ENCODE measurements at regions not wholly inside any gene's neighbourhood (a gene's known extent, or its start where the extent isn't known, plus 50 kb on each side); places are given as distances from the start of the nearest gene placed in this dataset.
"Not testable (repeated sequence)": the region's sequence is repeated elsewhere in the genome, so short reads cannot be mapped to it uniquely, and the experiment has no call there.

DNA sequence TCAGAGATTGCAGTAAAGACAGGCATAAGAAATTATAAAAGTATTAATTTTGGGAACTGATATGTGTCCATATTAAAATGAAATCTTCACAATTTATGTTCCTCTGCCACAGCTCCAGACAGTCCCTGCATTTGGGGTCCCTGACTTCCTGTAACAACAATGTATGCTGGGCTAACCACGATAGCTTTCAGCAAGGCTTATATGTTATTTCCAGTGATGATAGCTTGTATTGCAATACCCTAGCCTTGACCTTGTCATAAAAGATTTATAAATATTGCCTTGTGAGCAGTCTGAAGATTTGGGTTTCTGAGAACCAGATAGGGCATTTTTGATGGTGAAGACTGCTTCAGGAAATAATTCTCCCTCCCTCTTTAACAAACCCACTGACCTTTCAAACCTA lies 129.5 kb downstream of the PCDH10 start:
- no peak for DNase-seq
- Histone ChIP-seq H3K36me3 (ENCODE audit: control insufficient read depth, insufficient read depth, low read length) (no peaks in the 10 kb centered on the region), H3K9me3 (ENCODE audit: control insufficient read depth, low read depth, low read length) (no peaks in the 10 kb centered on the region), H3K4me1 (ENCODE audit: control insufficient read depth, insufficient read depth, low read length) (no peaks in the 10 kb centered on the region), H3K27ac (ENCODE audit: low read length) (no peak overlapping the region), H3K27me3 (ENCODE audit: control insufficient read depth, insufficient read depth, low read length) (no peaks in the 10 kb centered on the region), H3K4me3 (ENCODE audit: low read length) (no peak overlapping the region)
- no CpG with 5 or more reads among the region's 1 CpG for WGBS (ENCODE audit: insufficient coverage, low lambda C conversion rate)

DNA sequence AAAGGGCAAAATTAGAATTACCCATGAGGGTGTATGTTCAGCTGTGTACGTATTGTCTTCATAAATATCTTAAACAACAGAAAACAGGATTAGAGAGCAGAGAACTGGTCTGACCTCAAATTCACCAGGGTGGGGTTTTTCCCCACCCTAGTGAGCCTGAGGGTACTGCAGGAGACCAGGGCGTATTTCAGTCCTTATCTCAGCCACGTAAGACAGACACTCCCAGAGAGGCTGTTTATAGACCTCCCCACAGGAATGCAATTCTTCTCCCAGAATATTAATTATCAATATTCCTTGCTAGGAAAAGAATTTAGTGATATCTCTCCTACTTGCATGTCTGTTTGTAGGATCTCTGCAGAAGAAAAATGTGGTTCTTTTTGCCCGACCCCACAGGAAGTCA lies 128.8 kb downstream of the PCDH10 start:
- not testable (repeated sequence) for DNase-seq; H3K9me3 ChIP-seq (ENCODE audit: control insufficient read depth, low read depth, low read length)
- 100% methylated on average over 1 of the region's 4 CpGs for WGBS (ENCODE audit: insufficient coverage, low lambda C conversion rate)

DNA sequence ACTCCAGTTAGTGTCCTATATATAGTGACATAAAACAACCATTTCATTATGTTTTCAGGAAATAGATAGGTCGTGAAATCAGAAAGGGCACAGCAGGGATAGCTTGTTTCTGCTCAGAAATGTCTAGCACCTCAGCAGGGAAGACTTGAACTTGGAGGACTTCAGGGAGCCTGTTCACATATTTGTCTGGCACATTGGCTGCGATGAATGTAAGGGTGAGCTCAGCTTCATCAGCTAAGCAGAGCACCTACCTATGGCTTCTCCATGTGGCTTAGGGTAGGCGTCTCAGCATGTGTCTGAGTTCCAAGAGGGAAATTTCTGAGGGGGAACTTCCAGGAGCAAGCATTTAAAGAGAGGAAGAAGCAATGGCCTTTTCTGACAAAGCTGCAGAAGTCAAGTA lies 126.2 kb downstream of the PCDH10 start:
- Histone ChIP-seq H3K4me3 (ENCODE audit: low read length) (no peak overlapping the region), H3K4me1 (ENCODE audit: control insufficient read depth, insufficient read depth, low read length) (no peaks in the 10 kb centered on the region), H3K36me3 (ENCODE audit: control insufficient read depth, insufficient read depth, low read length) (no peaks in the 10 kb centered on the region), H3K27ac (ENCODE audit: low read length) (no peak overlapping the region), H3K27me3 (ENCODE audit: control insufficient read depth, insufficient read depth, low read length) (no peaks in the 10 kb centered on the region), H3K9me3 (ENCODE audit: control insufficient read depth, low read depth, low read length) (no peaks in the 10 kb centered on the region)
- no peak for DNase-seq
- WGBS (ENCODE audit: insufficient coverage, low lambda C conversion rate) = no CpG with 5 or more reads among the region's 3 CpGs

More for the DNA sequence above, 128.8 kb downstream of the PCDH10 start:
- H3K4me3 ChIP-seq (ENCODE audit: low read length); H3K27ac ChIP-seq (ENCODE audit: low read length); H3K4me1 ChIP-seq (ENCODE audit: control insufficient read depth, insufficient read depth, low read length); H3K27me3 ChIP-seq (ENCODE audit: control insufficient read depth, insufficient read depth, low read length); H3K36me3 ChIP-seq (ENCODE audit: control insufficient read depth, insufficient read depth, low read length): not testable (repeated sequence)

DNA sequence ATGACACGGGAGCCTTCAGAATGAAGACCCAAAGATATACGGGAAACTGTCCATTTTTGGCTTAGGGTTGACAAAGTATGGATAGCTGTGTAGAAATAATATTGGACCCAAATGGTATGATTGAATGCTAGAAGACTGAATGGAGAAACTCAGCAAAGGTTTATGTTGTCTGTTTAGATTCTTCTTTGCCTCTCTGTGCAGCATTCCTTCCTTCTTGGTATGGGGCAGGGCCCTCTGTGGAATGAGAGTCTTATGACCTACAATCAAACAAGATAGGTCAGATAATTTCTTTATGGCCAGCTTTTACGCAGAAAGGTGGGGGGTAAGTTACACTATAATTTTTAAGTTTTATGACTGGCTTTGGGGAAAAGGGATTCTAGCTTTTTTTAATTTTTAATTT lies 124.3 kb downstream of the PCDH10 start:
- 70% methylated on average over 2 of the region's 3 CpGs for WGBS (ENCODE audit: insufficient coverage, low lambda C conversion rate)
- Histone ChIP-seq H3K27ac (ENCODE audit: low read length) (no peak overlapping the region), H3K27me3 (ENCODE audit: control insufficient read depth, insufficient read depth, low read length) (no peaks in the 10 kb centered on the region)

DNA sequence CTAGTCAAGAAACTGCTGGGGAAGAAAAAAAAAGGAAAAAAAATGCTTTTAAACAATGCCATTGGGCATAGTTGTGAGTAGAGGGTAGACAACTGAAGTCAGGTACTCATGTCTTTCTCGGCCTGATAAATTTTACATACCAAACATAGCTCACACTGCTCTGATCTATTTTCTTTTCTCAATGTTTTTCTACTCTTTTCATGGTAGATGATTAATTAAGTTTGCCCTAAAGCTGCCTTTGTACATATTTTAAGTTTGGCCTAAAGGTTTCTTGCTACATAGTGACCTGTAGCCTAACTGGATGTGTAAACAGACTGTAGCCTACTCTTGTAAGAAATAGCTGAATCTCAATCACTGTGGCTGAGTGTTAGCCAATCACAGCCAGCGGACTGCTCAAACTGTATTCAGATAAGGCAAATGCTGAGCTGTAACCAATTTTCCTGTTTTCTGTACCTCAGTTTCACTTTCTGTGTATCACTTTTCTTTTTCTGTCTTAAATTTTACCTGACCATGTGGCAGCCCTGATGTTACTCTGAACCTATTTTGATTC lies 121.0 kb downstream of the PCDH10 start:
- no peak overlapping the region for H3K4me3 ChIP-seq (ENCODE audit: low read length)
- H3K27ac ChIP-seq (ENCODE audit: low read length) = no peak overlapping the region
- no peaks in the 10 kb centered on the region for H3K27me3 ChIP-seq (ENCODE audit: control insufficient read depth, insufficient read depth, low read length)
- H3K4me1 ChIP-seq (ENCODE audit: control insufficient read depth, insufficient read depth, low read length) = no peaks in the 10 kb centered on the region
- H3K36me3 ChIP-seq (ENCODE audit: control insufficient read depth, insufficient read depth, low read length) = no peaks in the 10 kb centered on the region
- WGBS (ENCODE audit: insufficient coverage, low lambda C conversion rate) = 63% methylated on average over 1 of the region's 2 CpGs
- no peak for DNase-seq
- no peaks in the 10 kb centered on the region for H3K9me3 ChIP-seq (ENCODE audit: control insufficient read depth, low read depth, low read length)

More for the DNA sequence above, 124.3 kb downstream of the PCDH10 start:
- Histone ChIP-seq H3K9me3 (ENCODE audit: control insufficient read depth, low read depth, low read length) (no peaks in the 10 kb centered on the region), H3K4me3 (ENCODE audit: low read length) (no peak overlapping the region), H3K4me1 (ENCODE audit: control insufficient read depth, insufficient read depth, low read length) (no peaks in the 10 kb centered on the region), H3K36me3 (ENCODE audit: control insufficient read depth, insufficient read depth, low read length) (no peaks in the 10 kb centered on the region)
- no peak for DNase-seq

DNA sequence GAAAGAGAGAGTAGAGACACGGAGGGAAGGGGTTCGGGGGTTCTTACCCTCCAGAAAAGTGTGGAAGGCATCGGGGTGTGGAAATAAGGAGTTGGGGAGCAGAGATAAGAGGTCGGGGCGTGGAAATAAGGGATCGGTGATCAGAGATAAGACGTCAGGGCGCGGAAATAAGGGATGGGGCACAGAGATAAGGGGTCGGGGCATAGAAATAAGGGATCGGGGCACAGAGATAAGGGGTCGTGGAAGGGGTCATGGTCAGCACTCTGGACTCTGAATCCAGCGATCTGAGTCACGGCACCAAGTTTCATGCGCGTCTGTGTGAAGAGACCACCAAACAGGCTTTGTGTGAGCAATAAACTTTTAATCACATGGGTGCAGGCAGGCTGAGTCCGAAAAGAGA lies 119.1 kb downstream of the PCDH10 start:
- Histone ChIP-seq H3K27me3 (ENCODE audit: control insufficient read depth, insufficient read depth, low read length) (no peaks in the 10 kb centered on the region), H3K27ac (ENCODE audit: low read length) (no peak overlapping the region), H3K9me3 (ENCODE audit: control insufficient read depth, low read depth, low read length) (no peaks in the 10 kb centered on the region), H3K36me3 (ENCODE audit: control insufficient read depth, insufficient read depth, low read length) (no peaks in the 10 kb centered on the region), H3K4me1 (ENCODE audit: control insufficient read depth, insufficient read depth, low read length) (no peaks in the 10 kb centered on the region), H3K4me3 (ENCODE audit: low read length) (no peak overlapping the region)
- DNase-seq = no peak
- WGBS (ENCODE audit: insufficient coverage, low lambda C conversion rate) = 49% methylated on average over 10 of the region's 17 CpGs

DNA sequence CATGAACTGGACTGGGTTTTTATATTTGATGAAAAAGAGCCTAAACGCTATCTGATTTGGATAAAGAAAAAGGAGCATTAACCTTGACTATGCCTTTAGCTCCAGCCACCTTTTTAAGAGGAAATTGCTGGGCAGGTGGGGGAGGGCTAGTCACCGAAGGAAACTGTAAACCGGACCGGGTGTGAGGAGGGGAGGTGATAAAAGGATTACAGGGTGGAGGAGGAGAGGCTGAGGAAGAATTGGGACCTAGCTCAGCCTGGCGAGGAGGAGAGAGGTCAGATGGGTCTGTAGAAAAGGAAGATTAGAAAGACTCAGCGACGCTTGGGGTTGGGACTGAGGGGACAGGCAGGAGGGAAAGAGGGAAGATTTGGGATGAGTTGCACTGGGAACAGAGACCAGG lies 118.4 kb downstream of the PCDH10 start:
- WGBS (ENCODE audit: insufficient coverage, low lambda C conversion rate) = 31% methylated on average over 2 of the region's 7 CpGs

DNA sequence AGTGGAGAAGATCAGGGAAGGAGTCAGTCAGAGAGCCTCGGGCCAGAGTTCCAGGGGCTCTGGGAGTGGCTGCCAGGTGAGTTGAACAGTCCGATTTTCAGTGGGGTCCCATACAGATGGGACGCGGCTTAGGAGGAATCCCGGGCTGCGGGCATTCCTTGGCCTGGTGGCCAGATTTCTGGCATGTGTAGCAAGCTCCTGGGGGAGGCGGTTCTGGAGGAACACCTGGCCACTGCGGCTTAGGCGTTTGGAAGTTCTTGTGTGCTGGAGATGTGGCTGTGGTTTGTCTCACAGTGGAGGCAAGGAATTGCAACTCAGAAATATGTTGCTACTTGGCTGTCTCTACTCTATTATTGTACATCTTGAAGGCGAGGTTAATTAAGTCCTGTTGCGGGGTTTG lies 117.9 kb downstream of the PCDH10 start:
- DNase-seq; H3K4me1 ChIP-seq (ENCODE audit: control insufficient read depth, insufficient read depth, low read length); H3K27ac ChIP-seq (ENCODE audit: low read length); H3K9me3 ChIP-seq (ENCODE audit: control insufficient read depth, low read depth, low read length); H3K4me3 ChIP-seq (ENCODE audit: low read length); H3K27me3 ChIP-seq (ENCODE audit: control insufficient read depth, insufficient read depth, low read length); H3K36me3 ChIP-seq (ENCODE audit: control insufficient read depth, insufficient read depth, low read length): not testable (repeated sequence)
- WGBS (ENCODE audit: insufficient coverage, low lambda C conversion rate) = no CpG with 5 or more reads among the region's 11 CpGs

More for the DNA sequence above, 118.4 kb downstream of the PCDH10 start:
- not testable (repeated sequence) for H3K36me3 ChIP-seq (ENCODE audit: control insufficient read depth, insufficient read depth, low read length); H3K27ac ChIP-seq (ENCODE audit: low read length); H3K4me3 ChIP-seq (ENCODE audit: low read length); DNase-seq; H3K4me1 ChIP-seq (ENCODE audit: control insufficient read depth, insufficient read depth, low read length); H3K9me3 ChIP-seq (ENCODE audit: control insufficient read depth, low read depth, low read length); H3K27me3 ChIP-seq (ENCODE audit: control insufficient read depth, insufficient read depth, low read length)

DNA sequence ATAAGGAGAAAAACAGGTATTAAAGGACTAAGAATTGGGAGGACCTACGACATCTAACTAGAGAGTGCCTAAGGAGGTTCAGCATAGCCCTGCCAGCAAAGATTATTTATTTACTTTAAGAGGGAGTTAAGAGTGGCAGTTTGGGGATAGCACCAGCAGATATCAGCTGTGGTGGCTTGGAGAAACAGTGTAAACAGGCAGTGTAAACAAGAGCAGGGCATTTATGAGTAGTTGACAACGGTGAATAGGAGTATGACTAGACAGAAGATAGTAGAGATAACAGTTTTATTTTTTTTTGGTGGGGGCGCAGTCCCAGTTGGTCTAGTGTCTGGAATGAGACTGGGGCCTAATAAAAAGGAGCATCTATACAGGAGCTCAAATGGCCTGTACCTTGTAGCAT lies 115.2 kb downstream of the PCDH10 start:
- not testable (repeated sequence) for H3K27ac ChIP-seq (ENCODE audit: low read length); H3K4me3 ChIP-seq (ENCODE audit: low read length); H3K36me3 ChIP-seq (ENCODE audit: control insufficient read depth, insufficient read depth, low read length); H3K4me1 ChIP-seq (ENCODE audit: control insufficient read depth, insufficient read depth, low read length); DNase-seq; H3K27me3 ChIP-seq (ENCODE audit: control insufficient read depth, insufficient read depth, low read length); H3K9me3 ChIP-seq (ENCODE audit: control insufficient read depth, low read depth, low read length)
- WGBS (ENCODE audit: insufficient coverage, low lambda C conversion rate) = 40% methylated on average over 1 of the region's 3 CpGs

DNA sequence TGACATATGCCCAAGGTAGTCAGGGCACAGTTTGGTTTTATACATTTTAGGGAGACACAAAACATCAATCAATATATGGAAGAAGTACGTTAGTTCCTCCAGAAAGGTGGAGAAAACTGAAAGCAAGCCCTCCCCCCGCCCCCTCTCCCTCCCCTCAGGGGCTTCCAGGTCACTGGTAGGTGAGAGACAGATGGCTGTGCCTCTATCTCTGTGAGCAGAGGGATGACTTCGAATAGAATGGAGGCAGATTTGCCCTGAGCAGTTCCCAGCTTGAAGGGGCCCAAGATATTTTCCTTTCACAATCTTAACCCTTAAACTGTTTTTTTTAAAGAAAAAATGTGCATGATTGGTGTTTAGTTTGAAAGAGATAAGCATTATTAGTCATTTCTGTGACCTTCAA lies 114.0 kb downstream of the PCDH10 start:
- no peaks in the 10 kb centered on the region for H3K36me3 ChIP-seq (ENCODE audit: control insufficient read depth, insufficient read depth, low read length)
- no peaks in the 10 kb centered on the region for H3K27me3 ChIP-seq (ENCODE audit: control insufficient read depth, insufficient read depth, low read length)
- H3K9me3 ChIP-seq (ENCODE audit: control insufficient read depth, low read depth, low read length) = no peaks in the 10 kb centered on the region
- DNase-seq = no peak
- H3K4me3 ChIP-seq (ENCODE audit: low read length) = no peak overlapping the region
- no CpG with 5 or more reads among the region's 3 CpGs for WGBS (ENCODE audit: insufficient coverage, low lambda C conversion rate)
- no peaks in the 10 kb centered on the region for H3K4me1 ChIP-seq (ENCODE audit: control insufficient read depth, insufficient read depth, low read length)
- H3K27ac ChIP-seq (ENCODE audit: low read length) = no peak overlapping the region

DNA sequence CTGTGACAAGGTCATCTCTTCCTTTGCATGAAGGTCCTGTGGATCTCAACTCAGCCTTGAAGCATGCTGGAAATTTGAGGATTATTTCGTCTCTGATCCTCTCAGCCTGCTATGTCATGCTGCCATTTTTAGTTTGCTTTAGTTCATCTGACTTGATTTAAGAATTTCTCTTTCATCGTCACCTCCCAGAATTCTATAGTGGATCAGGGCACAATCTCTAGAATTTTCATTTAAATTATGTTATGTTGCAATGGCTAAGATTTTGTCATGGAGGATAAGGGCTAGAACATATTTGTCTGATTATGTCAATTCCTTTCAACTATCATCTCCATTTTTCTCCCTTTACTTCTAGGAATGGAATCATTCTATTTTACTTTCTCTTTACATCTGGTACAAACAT lies 98.8 kb downstream of the PCDH10 start:
- no peak for DNase-seq
- H3K27me3 ChIP-seq (ENCODE audit: control insufficient read depth, insufficient read depth, low read length) = no peaks in the 10 kb centered on the region
- WGBS (ENCODE audit: insufficient coverage, low lambda C conversion rate) = 80% methylated on average over 1 of the region's 2 CpGs
- no peaks in the 10 kb centered on the region for H3K9me3 ChIP-seq (ENCODE audit: control insufficient read depth, low read depth, low read length)
- no peak overlapping the region for H3K27ac ChIP-seq (ENCODE audit: low read length)
- H3K36me3 ChIP-seq (ENCODE audit: control insufficient read depth, insufficient read depth, low read length) = no peaks in the 10 kb centered on the region
- no peak overlapping the region for H3K4me3 ChIP-seq (ENCODE audit: low read length)
- no peaks in the 10 kb centered on the region for H3K4me1 ChIP-seq (ENCODE audit: control insufficient read depth, insufficient read depth, low read length)

All from large intestine (tissue), 3 donors.